T1000 (cell line): ENCODE measurements at regions not wholly inside any gene's neighbourhood (a gene's known extent, or its start where the extent isn't known, plus 50 kb on each side); places are given as distances from the start of the nearest gene placed in this dataset.

Experiments
- DNase-seq: peaks from one replicate; lab custom pipeline; 2025; ENCODE audit warnings: mixed read lengths; lab: John Stamatoyannopoulos, UW

- DNase-seq: no peak
Measured at GRCh38 chr9:80467632-80468031, 895.9 kb downstream of the TLE4 start.

DNA sequence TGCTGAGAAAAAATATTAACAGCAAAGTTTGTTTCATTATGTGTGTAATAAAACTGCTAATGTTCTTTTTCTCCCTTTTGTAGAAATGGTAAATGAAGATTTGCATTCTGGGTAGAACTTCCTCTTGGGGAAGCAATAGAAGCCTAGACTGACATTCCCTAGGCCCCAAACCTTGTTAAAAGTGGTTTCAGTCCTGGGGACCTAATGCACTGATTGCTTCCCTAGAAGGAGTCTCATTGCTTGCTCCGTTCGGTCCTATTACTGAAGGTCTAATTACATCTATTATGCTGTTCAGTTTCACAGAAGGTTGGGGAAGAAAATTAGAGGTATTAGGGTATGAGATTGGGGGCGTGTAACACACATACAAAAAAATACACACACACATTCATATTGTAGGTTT lies 893.8 kb downstream of the TLE4 start:
- DNase-seq: no peak

- no peak for DNase-seq
Measured at GRCh38 chr9:80449513-80449912, 877.7 kb downstream of the TLE4 start.

- no peak for DNase-seq
Measured at GRCh38 chr9:80448996-80449395, 877.2 kb downstream of the TLE4 start.

- no peak for DNase-seq
Measured at GRCh38 chr9:80447876-80448275, 876.1 kb downstream of the TLE4 start.

- no peak for DNase-seq
Measured at GRCh38 chr9:80440724-80441123, 869.0 kb downstream of the TLE4 start.

DNA sequence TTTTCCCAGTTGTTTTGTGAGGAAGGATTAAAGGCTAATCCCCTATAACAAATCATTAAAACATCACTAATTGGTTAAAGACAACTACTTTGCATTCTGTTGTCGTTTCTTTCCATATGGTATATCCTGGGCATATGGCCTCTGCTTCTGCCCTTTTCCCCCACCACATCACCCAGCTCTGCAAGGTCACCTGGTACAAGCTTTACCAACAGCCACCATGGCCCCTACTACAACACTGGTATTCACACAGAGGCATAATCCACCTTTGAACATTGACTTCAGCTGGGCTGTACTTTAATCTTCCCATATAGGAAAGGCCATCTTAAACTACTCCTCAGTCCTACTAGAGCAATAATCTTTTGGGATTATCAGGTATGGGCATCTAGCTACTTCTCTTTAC lies 866.1 kb downstream of the TLE4 start:
- no peak for DNase-seq

DNA sequence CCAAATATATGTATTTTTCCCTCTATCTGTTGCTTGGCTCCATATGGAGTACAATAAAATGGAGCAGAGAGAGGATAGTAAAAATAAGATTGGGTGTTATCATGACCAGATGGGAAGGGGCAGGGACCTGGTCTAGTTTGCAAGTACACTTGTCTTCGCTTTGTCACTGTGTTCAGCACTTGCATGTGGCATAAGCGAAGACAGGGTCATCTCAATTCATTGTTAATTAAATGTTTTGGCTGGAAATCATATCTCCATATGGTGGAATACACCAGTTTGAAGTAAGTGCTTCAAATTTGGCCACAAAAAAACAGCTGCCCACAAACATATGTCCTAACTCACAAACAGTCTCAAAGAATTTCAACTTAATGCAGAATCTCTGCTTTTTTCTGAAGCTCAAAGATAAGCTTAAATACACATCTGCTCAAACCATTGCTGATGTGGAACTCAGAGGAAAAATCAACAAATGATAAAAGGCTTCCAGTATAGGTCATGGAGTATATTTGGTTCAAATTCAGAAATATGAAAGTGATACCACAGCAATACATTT lies 865.4 kb downstream of the TLE4 start:
- no peak for DNase-seq

GRCh38 chr9:80435591-80435990 lies 863.8 kb downstream of the TLE4 start:
- DNase-seq: no peak

- DNase-seq: no peak
Measured at GRCh38 chr9:80426992-80427391, 855.2 kb downstream of the TLE4 start.

GRCh38 chr9:80417211-80417773 lies 845.5 kb downstream of the TLE4 start:
- no peak for DNase-seq

- DNase-seq: peak; percentile 5
Measured at GRCh38 chr9:80410106-80410505, 838.3 kb downstream of the TLE4 start.

DNA sequence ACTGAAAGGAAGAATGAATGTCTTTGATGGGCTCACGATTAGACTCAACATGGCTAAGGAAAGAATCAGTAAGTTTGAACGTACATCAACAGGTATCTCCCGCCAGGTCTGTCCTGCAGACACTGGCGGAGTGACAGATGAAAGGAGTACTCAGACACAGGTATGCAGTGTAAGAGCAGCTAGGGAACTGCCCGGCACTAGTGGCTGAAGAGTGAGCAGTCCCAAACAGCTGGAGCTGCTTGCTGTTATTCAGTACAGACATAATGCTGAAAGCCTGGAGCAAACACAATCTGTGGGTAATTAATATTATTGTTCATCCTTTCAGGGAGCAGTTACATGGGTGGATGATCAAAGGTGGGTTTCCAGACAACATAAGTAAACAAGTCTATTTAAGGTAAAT lies 835.5 kb downstream of the TLE4 start:
- DNase-seq: no peak

GRCh38 chr9:80401243-80401642 lies 829.5 kb downstream of the TLE4 start:
- DNase-seq: no peak

- no peak for DNase-seq
Measured at GRCh38 chr9:80400624-80401230, 829.0 kb downstream of the TLE4 start.

DNA sequence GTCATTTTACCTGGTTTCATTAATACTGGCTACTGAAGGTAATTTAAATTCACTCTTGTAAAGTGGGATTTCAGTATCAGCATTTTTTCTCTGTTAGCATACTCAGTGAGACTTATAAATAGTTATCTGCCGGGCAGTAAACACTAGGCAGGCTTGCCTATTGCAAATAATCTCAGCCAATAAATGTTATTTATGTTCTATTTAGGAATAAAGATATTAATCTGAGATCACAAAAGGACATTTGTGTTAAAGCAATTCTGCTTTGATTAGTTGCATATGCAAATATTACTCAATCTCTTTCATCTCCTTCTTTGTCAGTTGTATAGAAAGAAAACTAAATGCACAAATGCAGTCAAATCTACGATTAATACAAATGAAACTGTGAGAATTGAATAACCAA lies 827.8 kb downstream of the TLE4 start:
- no peak for DNase-seq

GRCh38 chr9:80387828-80388227 lies 816.1 kb downstream of the TLE4 start:
- no peak for DNase-seq

DNA sequence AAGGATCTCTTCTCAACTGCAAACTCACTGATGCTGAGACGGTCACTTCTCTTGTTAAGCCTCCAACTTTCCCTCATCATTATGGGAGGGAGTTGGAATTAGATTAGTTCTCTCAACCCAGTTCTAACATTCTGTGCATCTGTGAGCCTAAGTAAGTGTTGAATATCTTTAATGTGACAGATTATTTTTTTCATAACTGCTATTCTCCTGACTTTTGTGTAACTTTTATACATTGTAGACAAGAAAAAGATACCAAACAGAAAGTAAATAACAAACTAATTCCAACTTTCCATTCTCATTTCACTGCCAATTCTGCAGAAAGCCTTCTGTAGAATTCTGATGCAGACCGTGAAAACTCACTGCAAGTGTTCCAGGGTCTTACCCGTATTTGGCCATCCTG lies 813.5 kb downstream of the TLE4 start:
- DNase-seq: no peak

DNA sequence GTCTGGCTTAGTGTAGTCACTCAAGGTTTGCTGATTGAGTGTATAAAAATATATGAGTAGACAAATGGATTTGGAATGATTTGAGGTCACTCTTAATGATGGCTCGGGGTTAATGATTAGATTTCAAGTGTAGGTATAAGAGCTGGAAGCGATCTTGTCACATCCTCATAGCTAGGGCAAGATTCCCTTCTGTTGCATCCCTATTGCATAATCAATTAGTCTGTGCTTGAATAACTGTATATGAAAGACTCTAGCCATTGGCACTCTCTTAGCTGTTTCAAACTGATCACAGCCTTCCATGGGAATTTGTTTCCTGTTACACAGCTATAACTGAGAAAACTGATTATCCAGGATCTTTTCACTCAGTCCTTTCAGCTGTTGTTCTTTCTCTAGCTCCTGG lies 811.6 kb downstream of the TLE4 start:
- no peak for DNase-seq

DNA sequence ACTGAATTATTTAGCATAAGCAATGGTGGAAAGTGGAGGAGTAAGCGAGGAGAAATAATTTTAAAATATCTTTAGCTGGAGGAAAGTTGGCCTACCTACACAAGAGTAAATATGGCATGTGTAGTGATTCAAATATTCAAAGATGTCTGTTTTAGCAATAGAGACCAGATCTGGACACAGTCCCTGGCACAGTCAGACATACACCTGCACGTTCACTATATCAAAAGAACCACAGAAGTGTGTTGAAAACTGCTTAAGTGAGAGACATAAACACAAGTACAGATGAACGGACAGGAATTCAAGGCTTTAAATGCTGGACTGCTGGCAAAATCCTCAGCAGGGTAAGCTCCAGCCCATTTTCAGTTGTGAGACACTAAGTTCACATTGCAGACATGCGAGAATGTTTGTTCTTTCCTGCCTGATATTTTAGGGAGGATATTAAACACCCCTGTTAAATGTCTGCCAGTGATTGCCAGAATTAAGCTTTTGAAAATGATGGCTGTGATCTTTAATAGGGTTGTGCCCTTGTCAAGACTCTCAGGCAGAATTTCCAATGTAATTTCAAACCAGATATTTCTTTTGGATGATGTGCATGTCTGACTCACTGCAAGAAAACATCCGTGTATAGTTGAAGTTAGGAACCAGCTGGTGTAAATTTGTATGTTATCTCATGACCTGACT lies 810.6 kb downstream of the TLE4 start:
- DNase-seq: no peak

- no peak for DNase-seq
Measured at GRCh38 chr9:80380301-80380700, 808.5 kb downstream of the TLE4 start.

DNA sequence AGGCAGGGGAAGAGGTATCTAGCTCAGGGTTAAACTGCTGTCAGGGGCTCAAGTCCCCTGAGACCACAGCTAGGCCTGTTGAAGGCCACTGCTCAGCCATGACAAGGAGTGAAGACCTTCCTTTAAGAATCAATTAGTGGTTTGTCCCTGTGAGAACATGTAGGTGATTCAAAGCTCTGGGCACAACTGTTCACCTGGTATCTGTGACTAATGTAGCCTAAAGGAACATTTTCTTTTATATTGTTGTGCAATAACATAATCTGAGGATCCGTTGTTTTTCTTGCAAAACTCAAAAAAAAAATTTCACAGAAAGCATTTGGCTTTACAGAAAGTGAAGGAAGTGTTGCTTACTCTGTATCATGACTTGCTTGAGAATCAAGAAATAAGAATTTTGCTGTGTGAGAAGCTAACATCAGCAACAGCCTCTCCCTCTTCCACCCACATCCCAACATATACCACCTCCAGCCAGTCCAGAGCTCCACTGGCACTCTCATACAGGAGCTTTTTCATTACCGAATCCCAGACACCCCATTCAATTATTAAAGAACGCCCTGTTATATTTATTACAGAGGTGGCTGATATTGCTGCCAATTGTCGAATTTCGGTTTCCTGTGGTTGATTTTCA lies 807.0 kb downstream of the TLE4 start:
- DNase-seq: no peak

DNA sequence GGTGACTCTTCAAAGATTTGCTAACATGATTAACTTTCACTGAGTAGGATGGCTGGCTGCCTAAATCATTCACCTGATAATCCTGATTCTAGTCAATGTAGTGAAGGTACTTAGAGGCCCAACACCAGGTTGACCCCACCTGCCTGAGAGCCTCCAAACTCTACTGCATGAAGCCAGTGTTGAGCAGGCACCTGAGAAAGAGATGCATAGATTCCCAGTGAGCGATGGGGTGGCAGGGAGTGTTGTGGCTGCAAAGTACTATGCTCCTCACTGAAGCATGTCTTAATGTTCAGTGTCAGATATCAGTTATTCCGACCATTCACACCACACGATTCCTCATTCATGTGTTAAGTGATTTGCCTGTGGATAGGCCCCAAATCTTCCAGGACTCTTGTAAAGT lies 804.4 kb downstream of the TLE4 start:
- DNase-seq: no peak
